Adrenal gland (tissue), 9 donors: ENCODE measurements at regions not wholly inside any gene's neighbourhood (a gene's known extent, or its start where the extent isn't known, plus 50 kb on each side); places are given as distances from the start of the nearest gene placed in this dataset.

Experiments
- DNase-seq, 7 donors: peaks; one replicate each; pipeline ENCODE4 v3.0.0-alpha.2; 2019 to 2020
- H3K27ac ChIP-seq, 5 donors: fragments of 200-600 bp; sonication (generic) in 4 of 5; 1 replicate in 3 of 5; 2 replicates in 2 of 5; pipeline versions ENCODE4 v1.5.1 to v1.8.0; 2016 to 2020; ENCODE audit warnings: mild to moderate bottlenecking in 1 of 5
- H3K27me3 ChIP-seq: fragments of 200-600 bp; 2 replicates; pipeline ENCODE4 v1.8.0; 2021
- H3K36me3 ChIP-seq, 2 donors: fragments of 200-600 bp; replicated peaks in 1 of 2; 1 replicate in 1 of 2; 2 replicates in 1 of 2; pipeline versions ENCODE4 v1.5.1 to v1.8.0; 2018 to 2022
- H3K4me1 ChIP-seq, 2 donors: fragments of 200-600 bp; replicated peaks in 1 of 2; 1 replicate in 1 of 2; 2 replicates in 1 of 2; pipeline versions ENCODE4 v1.5.1 to v1.8.0; 2018 to 2021
- H3K4me3 ChIP-seq, 4 donors: fragments of 200-600 bp; sonication (generic) in 3 of 4; one replicate each; pipeline ENCODE4 v1.5.1; 2016 to 2018
- H3K9me3 ChIP-seq, 3 donors: fragments of 200-600 bp; sonication (generic) in 1 of 3; replicated peaks in 1 of 3; 1 replicate in 2 of 3; 2 replicates in 1 of 3; pipeline versions ENCODE4 v1.5.1 to v1.8.0; 2016 to 2021
- CTCF ChIP-seq, 6 experiments: fragments of 450-650 bp in 4 of 6; fragments of 200-600 bp in 2 of 6; sonication (generic) in 1 of 6; IDR thresholded peaks; 1 replicate in 5 of 6; 2 replicates in 1 of 6; pipeline versions ENCODE4 v1.5.1 to v1.8.0; 2016 to 2021; ENCODE audit warnings: antibody characterized with exemption in 6 of 6, mild to moderate bottlenecking in 2 of 6, moderate library complexity in 1 of 6
- POLR2A ChIP-seq, 2 donors: fragments of 450-650 bp; IDR thresholded peaks; one replicate each; pipeline ENCODE4 v1.6.1; 2017; ENCODE audit warnings: antibody characterized with exemption in 2 of 2, mild to moderate bottlenecking in 2 of 2, moderate library complexity in 1 of 2
- WGBS, 4 donors: extraction: QIAGEN DNeasy Blood & Tissue Kit in 2 of 4; methylation state at CpG; one replicate each; pipeline versions ENCODE4 v1.1.5 to v1.1.7; 2013 to 2017; 5-methylcytosine and 5-hydroxymethylcytosine counted together
- intact Hi-C, 2 donors: fragments of 100-400 bp; cut with DNase I; formaldehyde crosslinking; loops; one replicate each; pipeline versions ENCODE4 v1.14.1 to v1.15.0; 2022 to 2023
- donor health status: healthy with polysubstance abuse.
- donor health status: Bipolar disorder and iron deficiency.
- donor health status: DM: yes; HTN: yes; CAD: no.
- donor health status: DM: no; HTN: no; CAD: no.
- donor health status: DM: no; HTN: no; CAD: no.

- no peak overlapping the region for H3K4me3 ChIP-seq
- H3K27ac ChIP-seq, result no peak overlapping the region
- no peaks in the 10 kb centered on the region for H3K4me1 ChIP-seq
- H3K9me3 ChIP-seq, result no peaks in the 10 kb centered on the region
- 61 to 65% (median 64%) methylated on average over 2 of the region's 2 CpGs for WGBS, 4 donors
- H3K27me3 ChIP-seq, result no peaks in the 10 kb centered on the region
- no peak for DNase-seq
- intact Hi-C loops, result no loop called here
- no peaks in the 10 kb centered on the region for H3K36me3 ChIP-seq
- TF ChIP-seq CTCF (IDR thresholded peaks at IDR 0.05), result no peak
- TF ChIP-seq POLR2A (IDR thresholded peaks at IDR 0.05), result no peak
Observed at GRCh38 chr10:107689323-107689722, 524.8 kb upstream of the SORCS1 start.

GRCh38 chr10:107687701-107688100 lies 523.2 kb upstream of the SORCS1 start:
- intact Hi-C loops, result no loop called here
- TF ChIP-seq POLR2A (IDR thresholded peaks at IDR 0.05), result no peak
- TF ChIP-seq CTCF (IDR thresholded peaks at IDR 0.05), result no peak
- DNase-seq, result no peak
- no peaks in the 10 kb centered on the region for H3K36me3 ChIP-seq
- H3K4me3 ChIP-seq, result no peak overlapping the region
- H3K27ac ChIP-seq, result no peak overlapping the region
- H3K4me1 ChIP-seq, result no peaks in the 10 kb centered on the region
- H3K27me3 ChIP-seq, result no peaks in the 10 kb centered on the region
- H3K9me3 ChIP-seq, result no peaks in the 10 kb centered on the region
- 82 to 89% (median 83%) methylated on average over 2 of the region's 2 CpGs for WGBS, 4 donors

- no peaks in the 10 kb centered on the region for H3K27me3 ChIP-seq
- no peaks in the 10 kb centered on the region for H3K9me3 ChIP-seq
- no peak overlapping the region for H3K4me3 ChIP-seq
- H3K27ac ChIP-seq, result no peak overlapping the region
- no peak for TF ChIP-seq POLR2A (IDR thresholded peaks at IDR 0.05)
- TF ChIP-seq CTCF (IDR thresholded peaks at IDR 0.05), result no peak
- no peaks in the 10 kb centered on the region for H3K4me1 ChIP-seq
- H3K36me3 ChIP-seq, result no peaks in the 10 kb centered on the region
- intact Hi-C loops, result no loop called here
- 61 to 73% (median 64%) methylated on average over 3 of the region's 3 CpGs for WGBS, 4 donors
- peak in 6 of 7 donors; percentile 10 to 36 (median 19) for DNase-seq
Observed at GRCh38 chr10:107686095-107686494, 521.6 kb upstream of the SORCS1 start.

GRCh38 chr10:107671960-107672359 lies 507.5 kb upstream of the SORCS1 start:
- Histone ChIP-seq H3K27me3 (no peaks in the 10 kb centered on the region), H3K4me3 (no peak overlapping the region), H3K27ac (no peak overlapping the region), H3K4me1 (no peaks in the 10 kb centered on the region), H3K9me3 (no peaks in the 10 kb centered on the region), H3K36me3 (no peaks in the 10 kb centered on the region)
- no peak for TF ChIP-seq POLR2A (IDR thresholded peaks at IDR 0.05)
- TF ChIP-seq CTCF (IDR thresholded peaks at IDR 0.05), result no peak
- intact Hi-C loops, result no loop called here
- DNase-seq, result no peak
